ENCODE measurements at regions not wholly inside any gene's neighbourhood (a gene's known extent, or its start where the extent isn't known, plus 50 kb on each side); places are given as distances from the start of the nearest gene placed in this dataset.

DNA sequence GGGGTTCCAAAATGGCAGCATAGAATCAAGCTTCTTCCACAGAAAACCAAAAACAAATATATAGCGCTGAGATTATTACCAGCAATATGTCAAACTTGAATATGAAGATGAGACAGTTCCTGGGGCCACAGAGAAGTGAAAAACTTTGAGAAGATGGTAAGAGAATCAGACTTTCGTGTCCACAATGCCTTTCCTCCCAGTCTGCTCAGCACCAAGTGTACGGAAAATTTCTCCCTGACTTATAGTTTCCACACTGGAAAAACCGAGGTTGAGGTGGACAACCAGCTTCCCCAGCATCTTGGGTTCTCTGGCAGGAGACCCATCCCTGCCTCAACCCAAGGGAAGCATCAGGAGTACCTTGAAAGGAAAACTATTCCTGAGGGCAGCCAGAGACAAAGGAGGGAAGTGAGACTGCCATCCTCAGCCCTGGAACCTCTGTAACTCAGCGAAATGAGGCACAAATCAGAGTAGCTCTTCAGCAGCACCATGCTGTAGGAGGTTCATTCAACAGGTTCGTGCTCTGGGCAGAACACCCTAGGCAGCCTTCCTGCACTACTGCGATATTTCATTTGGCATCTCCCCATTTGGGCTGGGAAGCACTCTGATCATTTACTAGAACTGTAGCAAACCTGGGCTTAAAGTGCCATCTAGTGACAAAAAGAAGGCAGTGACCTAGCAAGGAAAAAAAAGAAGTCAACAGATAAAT, 52.4 kb upstream of the CAPRIN2 start:
- no peaks in the 10 kb centered on the region for H3K79me2 ChIP-seq (replicated peaks; ENCODE audit: insufficient read depth)

GRCh38 chr12:30805959-30806358, 51.2 kb upstream of the CAPRIN2 start:
- Histone ChIP-seq H3F3A (replicated peaks; ENCODE audit: low read depth) (no peaks in the 10 kb centered on the region), H3K9me2 (ENCODE audit: insufficient read depth) (no peaks in the 10 kb centered on the region), H3K36me3 (ENCODE audit: insufficient read depth) (0 out of 2 replicates have a peak, but pooled peaks cover 6% of the 10 kb centered on the region), H3K27me3 (ENCODE audit: insufficient read depth) (no peaks in the 10 kb centered on the region), H2AFZ (no peak overlapping the region), H3K4me1 (ENCODE audit: insufficient read depth) (peaks cover 5% of the 10 kb centered on the region; the same call in 1 of the 2 replicates), H3K27ac (ENCODE audit: low read depth) (no peak overlapping the region), H3K4me3 (no peak overlapping the region), H4K20me1 (replicated peaks; ENCODE audit: insufficient read depth) (no peaks in the 10 kb centered on the region), H3K4me2 (no peak overlapping the region), H3K79me2 (replicated peaks; ENCODE audit: insufficient read depth) (no peaks in the 10 kb centered on the region)
- H3K4me3 Mint-ChIP-seq = no peak overlapping the region
- H3K9me3 Mint-ChIP-seq = peaks cover 23% of the 10 kb centered on the region
- no peaks in the 10 kb centered on the region for H3K27me3 Mint-ChIP-seq (ENCODE audit: insufficient read depth, low read depth, poor library complexity)
- H3K4me1 Mint-ChIP-seq = peaks cover 6% of the 10 kb centered on the region; the same call in 2 of the 3 replicates
- peaks cover 42% of the 10 kb centered on the region for H3K36me3 Mint-ChIP-seq (ENCODE audit: low read depth)
- no peak for ATAC-seq
- no peak for DNase-seq (ENCODE audit: low spot score)
- H3K27ac Mint-ChIP-seq = no peak overlapping the region
- TF ChIP-seq STAT1 (IDR thresholded peaks at IDR 0.05; ENCODE audit: unreplicated experiment) (no peak), EZH2phosphoT487 (IDR thresholded peaks at IDR 0.05; ENCODE audit: unreplicated experiment) (no peak), ZNF462 (CRISPR knock-in tag; IDR thresholded peaks at IDR 0.05) (no peak), NANOG (IDR thresholded peaks at IDR 0.05; ENCODE audit: borderline replicate concordance) (no peak), JUNB (IDR thresholded peaks at IDR 0.05; ENCODE audit: unreplicated experiment) (no peak), ZNF114 (CRISPR knock-in tag; IDR thresholded peaks at IDR 0.05) (no peak), EZH2 (IDR thresholded peaks at IDR 0.05; ENCODE audit: low read depth, unreplicated experiment) (no peak), CREB1 (CRISPR knock-in tag; IDR thresholded peaks at IDR 0.05; ENCODE audit: low read depth) (no peak)
- TF ChIP-seq, protein P1, sequence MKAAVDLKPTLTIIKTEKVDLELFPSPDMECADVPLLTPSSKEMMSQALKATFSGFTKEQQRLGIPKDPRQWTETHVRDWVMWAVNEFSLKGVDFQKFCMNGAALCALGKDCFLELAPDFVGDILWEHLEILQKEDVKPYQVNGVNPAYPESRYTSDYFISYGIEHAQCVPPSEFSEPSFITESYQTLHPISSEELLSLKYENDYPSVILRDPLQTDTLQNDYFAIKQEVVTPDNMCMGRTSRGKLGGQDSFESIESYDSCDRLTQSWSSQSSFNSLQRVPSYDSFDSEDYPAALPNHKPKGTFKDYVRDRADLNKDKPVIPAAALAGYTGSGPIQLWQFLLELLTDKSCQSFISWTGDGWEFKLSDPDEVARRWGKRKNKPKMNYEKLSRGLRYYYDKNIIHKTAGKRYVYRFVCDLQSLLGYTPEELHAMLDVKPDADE (IDR thresholded peaks at IDR 0.05) = no peak

More for the DNA sequence above, 52.4 kb upstream of the CAPRIN2 start:
- Histone ChIP-seq H4K20me1 (replicated peaks; ENCODE audit: insufficient read depth) (no peaks in the 10 kb centered on the region), H3K4me2 (no peak overlapping the region), H3K36me3 (ENCODE audit: insufficient read depth) (0 out of 2 replicates have a peak, but pooled peaks cover 6% of the 10 kb centered on the region), H3F3A (replicated peaks; ENCODE audit: low read depth) (no peaks in the 10 kb centered on the region), H3K27me3 (ENCODE audit: insufficient read depth) (no peaks in the 10 kb centered on the region), H3K4me1 (ENCODE audit: insufficient read depth) (peaks cover 5% of the 10 kb centered on the region; the same call in 1 of the 2 replicates), H3K27ac (ENCODE audit: low read depth) (no peak overlapping the region), H2AFZ (peak overlapping the region; percentile 28; the same call in 1 of the 2 replicates), H3K4me3 (no peak overlapping the region), H3K9me2 (ENCODE audit: insufficient read depth) (no peaks in the 10 kb centered on the region)
- Mint-ChIP-seq H3K36me3 (ENCODE audit: low read depth) (peaks cover 32% of the 10 kb centered on the region), H3K4me1 (peaks cover 6% of the 10 kb centered on the region; the same call in 2 of the 3 replicates), H3K9me3 (peaks cover 23% of the 10 kb centered on the region), H3K27ac (no peak overlapping the region), H3K27me3 (ENCODE audit: insufficient read depth, low read depth, poor library complexity) (peaks cover 2% of the 10 kb centered on the region), H3K4me3 (no peak overlapping the region)
- ATAC-seq (peak; percentile 100), DNase-seq (ENCODE audit: low spot score) (peak; percentile 88)
- no peak for TF ChIP-seq STAT1 (IDR thresholded peaks at IDR 0.05; ENCODE audit: unreplicated experiment)
- TF ChIP-seq, protein P2, sequence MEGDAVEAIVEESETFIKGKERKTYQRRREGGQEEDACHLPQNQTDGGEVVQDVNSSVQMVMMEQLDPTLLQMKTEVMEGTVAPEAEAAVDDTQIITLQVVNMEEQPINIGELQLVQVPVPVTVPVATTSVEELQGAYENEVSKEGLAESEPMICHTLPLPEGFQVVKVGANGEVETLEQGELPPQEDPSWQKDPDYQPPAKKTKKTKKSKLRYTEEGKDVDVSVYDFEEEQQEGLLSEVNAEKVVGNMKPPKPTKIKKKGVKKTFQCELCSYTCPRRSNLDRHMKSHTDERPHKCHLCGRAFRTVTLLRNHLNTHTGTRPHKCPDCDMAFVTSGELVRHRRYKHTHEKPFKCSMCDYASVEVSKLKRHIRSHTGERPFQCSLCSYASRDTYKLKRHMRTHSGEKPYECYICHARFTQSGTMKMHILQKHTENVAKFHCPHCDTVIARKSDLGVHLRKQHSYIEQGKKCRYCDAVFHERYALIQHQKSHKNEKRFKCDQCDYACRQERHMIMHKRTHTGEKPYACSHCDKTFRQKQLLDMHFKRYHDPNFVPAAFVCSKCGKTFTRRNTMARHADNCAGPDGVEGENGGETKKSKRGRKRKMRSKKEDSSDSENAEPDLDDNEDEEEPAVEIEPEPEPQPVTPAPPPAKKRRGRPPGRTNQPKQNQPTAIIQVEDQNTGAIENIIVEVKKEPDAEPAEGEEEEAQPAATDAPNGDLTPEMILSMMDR (conservative IDR thresholded peaks at IDR 0.05; ENCODE audit: low read depth in 2 of 2) = peak; percentile 82 to 97
